Mesothelial cell of epicardium (in vitro differentiated cells): ENCODE measurements at regions not wholly inside any gene's neighbourhood (a gene's known extent, or its start where the extent isn't known, plus 50 kb on each side); places are given as distances from the start of the nearest gene placed in this dataset.

Experiments
- DNase-seq, 2 experiments: peaks; one replicate each; pipeline ENCODE4 v3.0.0; 2021; ENCODE audit warnings: low spot score in 2 of 2; ENCODE audit not compliant: unreplicated experiment in 2 of 2
- H3K27ac Mint-ChIP-seq: 2 replicates; pipeline ENCODE4 v1.8.0; 2021; ENCODE audit warnings: mixed read lengths
- H3K27me3 Mint-ChIP-seq: 2 replicates; pipeline ENCODE4 v1.8.0; 2021; ENCODE audit warnings: low read depth, mixed read lengths
- H3K36me3 Mint-ChIP-seq: 2 replicates; pipeline ENCODE4 v1.8.0; 2021; ENCODE audit warnings: mixed read lengths
- H3K4me1 Mint-ChIP-seq: 2 replicates; pipeline ENCODE4 v1.8.0; 2021; ENCODE audit warnings: mixed read lengths
- H3K4me3 Mint-ChIP-seq: 2 replicates; pipeline ENCODE4 v1.8.0; 2021; ENCODE audit warnings: mild to moderate bottlenecking, moderate library complexity, mixed read lengths
- H3K9me3 Mint-ChIP-seq: 2 replicates; pipeline ENCODE4 v1.8.0; 2021; ENCODE audit warnings: mixed read lengths
- CTCF ChIP-seq: fragments of 200-600 bp; sonication (generic); IDR thresholded peaks from one replicate; pipeline ENCODE4 v1.5.0; 2021; ENCODE audit warnings: antibody characterized with exemption; ENCODE audit not compliant: unreplicated experiment

DNA sequence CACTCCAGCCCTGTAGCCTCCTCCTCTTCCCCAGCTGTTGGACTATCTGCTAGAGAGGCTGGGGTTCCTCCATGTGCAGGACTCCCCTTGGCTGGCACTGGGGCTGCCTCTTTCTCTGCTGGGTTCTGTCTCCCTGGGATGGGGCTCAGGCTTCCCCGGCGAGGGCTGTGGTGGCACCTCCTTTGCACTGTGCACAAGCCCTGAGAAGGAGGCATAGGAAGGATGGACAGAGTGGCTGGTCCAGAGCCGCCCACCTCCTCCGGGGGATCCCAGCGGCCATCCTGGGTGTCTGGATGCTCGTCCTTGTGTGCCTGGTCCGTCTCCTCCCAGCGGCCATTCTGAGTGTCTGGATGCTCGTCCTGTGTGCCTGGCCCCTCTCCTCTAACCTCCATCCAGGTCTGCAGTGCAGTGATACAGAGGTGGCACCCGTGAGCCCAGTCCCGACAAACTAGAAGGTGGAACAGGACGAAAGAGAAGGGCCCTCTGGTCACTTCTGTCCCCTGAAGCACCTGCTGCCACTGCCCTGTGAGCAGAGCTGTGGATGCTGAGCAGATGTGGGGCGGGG, 633.7 kb downstream of the BRD1 start:
- no peaks in the 10 kb centered on the region for H3K4me1 Mint-ChIP-seq
- H3K27me3 Mint-ChIP-seq: peaks cover 46% of the 10 kb centered on the region
- no peak for TF ChIP-seq CTCF
- DNase-seq: no peak
- H3K4me3 Mint-ChIP-seq: no peak overlapping the region
- no peak overlapping the region for H3K27ac Mint-ChIP-seq
- H3K36me3 Mint-ChIP-seq: no peaks in the 10 kb centered on the region
- H3K9me3 Mint-ChIP-seq: no peaks in the 10 kb centered on the region

- no peaks in the 10 kb centered on the region for H3K36me3 Mint-ChIP-seq
- H3K9me3 Mint-ChIP-seq: peaks cover 1% of the 10 kb centered on the region
- no peak for TF ChIP-seq CTCF
- DNase-seq: no peak
- H3K27me3 Mint-ChIP-seq: peaks cover 39% of the 10 kb centered on the region
- H3K4me3 Mint-ChIP-seq: no peak overlapping the region
- H3K4me1 Mint-ChIP-seq: no peaks in the 10 kb centered on the region
- H3K27ac Mint-ChIP-seq: no peak overlapping the region
Observed at GRCh38 chr22:49193348-49193747, 634.3 kb downstream of the BRD1 start.

DNA sequence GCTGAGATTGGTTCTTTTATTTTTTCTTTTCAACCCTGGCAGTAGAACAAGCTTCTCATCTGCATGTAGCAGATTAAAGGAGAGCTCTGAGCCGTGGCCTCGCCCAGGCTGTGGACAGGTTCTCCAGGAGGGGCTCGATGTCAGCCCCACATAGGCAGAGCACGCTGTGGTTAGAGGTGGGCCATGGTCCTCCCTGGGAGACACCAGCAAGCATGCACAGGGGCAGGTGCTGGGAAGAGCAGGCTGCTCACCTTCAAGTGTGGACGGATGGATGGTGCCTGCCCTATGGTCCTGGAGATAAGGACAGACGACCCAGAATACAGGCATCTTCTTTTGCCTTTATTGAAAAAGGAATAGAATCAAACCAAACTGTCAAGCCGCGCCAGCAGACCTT, 634.8 kb downstream of the BRD1 start:
- Mint-ChIP-seq H3K36me3 (no peaks in the 10 kb centered on the region), H3K4me3 (no peak overlapping the region), H3K27me3 (peaks cover 36% of the 10 kb centered on the region), H3K9me3 (peaks cover 3% of the 10 kb centered on the region), H3K27ac (no peak overlapping the region), H3K4me1 (no peaks in the 10 kb centered on the region)
- TF ChIP-seq CTCF: no peak
- DNase-seq: no peak

DNA sequence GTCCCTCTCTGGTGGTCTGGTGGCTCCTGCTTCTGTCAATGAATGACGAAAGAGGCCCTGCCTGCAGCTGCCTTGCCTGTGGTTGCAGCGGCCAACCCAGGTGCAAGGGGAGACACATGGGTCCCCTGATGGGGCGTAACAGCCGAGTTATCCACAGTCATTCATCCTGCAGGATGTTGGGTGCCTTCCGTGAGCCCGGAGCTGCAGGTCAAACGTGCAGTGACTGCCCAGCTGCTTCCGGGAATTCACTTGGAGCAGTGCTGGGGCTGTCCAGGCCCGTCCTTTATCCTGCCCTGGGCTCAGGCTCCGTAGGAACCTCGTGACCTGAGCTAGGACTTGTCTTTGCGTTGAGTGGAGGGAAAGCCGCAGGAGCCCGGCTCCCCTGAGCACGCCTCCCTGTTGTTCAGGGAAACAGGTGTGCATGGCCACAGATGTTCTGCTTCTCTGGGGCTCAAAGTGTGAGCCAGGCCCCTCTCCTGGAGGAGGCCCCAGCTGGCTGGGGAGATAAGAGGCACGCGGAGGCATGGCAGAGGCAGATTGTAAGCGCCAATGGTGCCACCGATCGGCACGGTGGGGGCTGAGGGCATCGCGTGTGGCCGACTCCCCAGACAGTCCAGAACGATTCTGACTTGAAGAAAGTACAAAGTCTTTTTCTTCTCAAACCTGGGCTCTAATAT, 635.4 kb downstream of the BRD1 start:
- H3K27ac Mint-ChIP-seq: no peak overlapping the region
- H3K36me3 Mint-ChIP-seq: no peaks in the 10 kb centered on the region
- TF ChIP-seq CTCF: no peak
- no peaks in the 10 kb centered on the region for H3K4me1 Mint-ChIP-seq
- H3K9me3 Mint-ChIP-seq: peaks cover 3% of the 10 kb centered on the region
- peaks cover 31% of the 10 kb centered on the region for H3K27me3 Mint-ChIP-seq
- no peak overlapping the region for H3K4me3 Mint-ChIP-seq
- DNase-seq: no peak

GRCh38 chr22:49191506-49191980, 636.1 kb downstream of the BRD1 start:
- H3K4me1 Mint-ChIP-seq: no peaks in the 10 kb centered on the region
- peaks cover 27% of the 10 kb centered on the region for H3K27me3 Mint-ChIP-seq
- no peak for DNase-seq
- H3K4me3 Mint-ChIP-seq: no peak overlapping the region
- H3K36me3 Mint-ChIP-seq: no peaks in the 10 kb centered on the region
- no peak overlapping the region for H3K27ac Mint-ChIP-seq
- no peak for TF ChIP-seq CTCF
- peaks cover 8% of the 10 kb centered on the region for H3K9me3 Mint-ChIP-seq
